HepG2 (cell line): ENCODE measurements at regions not wholly inside any gene's neighbourhood (a gene's known extent, or its start where the extent isn't known, plus 50 kb on each side); places are given as distances from the start of the nearest gene placed in this dataset.

ENCODE experiments used
- ATAC-seq: fragments of 200-7000 bp; cut with Tn5 transposase; 3 replicates; pipeline ENCODE4 v1.9.1; 2020; ENCODE audit warnings: mild to moderate bottlenecking, moderate library complexity
- BruUV-seq: library from RNA; stranded (reverse); fragments of 400-500 nt; replicated peaks from 2 replicates; lab custom pipeline; 2021; lab: Mats Ljungman, UMichigan
- CTCF ChIA-PET: fragments of 300-600 bp; formaldehyde crosslinking; extraction: SDS; loops from one replicate; lab custom pipeline; 2021; ENCODE audit warnings: low total read pairs, inconsistent platforms, low intra/inter-chr PET ratio; lab: Yijun Ruan, JAX
- POLR2A ChIA-PET: fragments of 350-600 bp; sonication (Branson Sonifier 250); formaldehyde crosslinking; loops from one replicate; lab custom pipeline; 2020; ENCODE audit warnings: antibody characterized with exemption, inconsistent platforms; lab: Yijun Ruan, JAX
- DNase-seq: peaks from one replicate; pipeline ENCODE4 v3.0.0-alpha.2; 2015; ENCODE audit warnings: low spot score
- FAIRE-seq: peaks from 3 replicates; lab custom pipeline; 2011; peaks lifted over from hg19 to GRCh38; lab: Jason Lieb, UNC
- H2AFZ ChIP-seq: one replicate; pipeline ENCODE4 v1.6.1; 2011; ENCODE audit warnings: low read length, inconsistent platforms
- H3K27ac ChIP-seq: fragments of 300-600 bp; 3 replicates; pipeline ENCODE4 v1.8.0; 2011; ENCODE audit warnings: mixed run types, mild to moderate bottlenecking, mixed read lengths, low read length, inconsistent platforms; ENCODE audit not compliant: insufficient read depth; ENCODE audit errors: extremely low read length
- H3K27me3 ChIP-seq, 2 experiments: fragments of 200-600 bp in 1 of 2; 2 replicates in 1 of 2; 3 replicates in 1 of 2; pipeline versions ENCODE4 v1.6.0 to v1.8.0; 2011; ENCODE audit warnings: low read length in 2 of 2, mild to moderate bottlenecking in 2 of 2, moderate library complexity in 2 of 2, inconsistent platforms in 1 of 2; ENCODE audit not compliant: insufficient read depth in 2 of 2, control insufficient read depth in 1 of 2
- H3K36me3 ChIP-seq, 2 experiments: fragments of 200-600 bp in 1 of 2; replicated peaks in 1 of 2; 2 replicates in 1 of 2; 3 replicates in 1 of 2; pipeline versions ENCODE4 v1.5.1 to v1.8.0; 2011; ENCODE audit warnings: low read length in 2 of 2, inconsistent platforms in 1 of 2; ENCODE audit not compliant: insufficient read depth in 2 of 2, control insufficient read depth in 1 of 2
- H3K4me1 ChIP-seq: 2 replicates; pipeline ENCODE4 v1.5.1; 2012; ENCODE audit warnings: low read length, inconsistent platforms; ENCODE audit not compliant: insufficient read depth
- H3K4me2 ChIP-seq: 2 replicates; pipeline ENCODE4 v1.6.0; 2011; ENCODE audit warnings: low read depth, low read length, inconsistent platforms
- H3K4me3 ChIP-seq, 3 experiments: fragments of 200-600 bp in 1 of 3; sonication (generic), shearing (Covaris generic) in 1 of 3; replicated peaks in 1 of 3; 2 replicates each; pipeline ENCODE4 v1.5.1; 2011 to 2016; ENCODE audit warnings: low read length in 3 of 3, inconsistent platforms in 2 of 3, low read depth in 2 of 3, mild to moderate bottlenecking in 2 of 3, control low read depth in 1 of 3, mixed read lengths in 1 of 3; ENCODE audit not compliant: insufficient read depth in 1 of 3
- H3K79me2 ChIP-seq: one replicate; pipeline ENCODE4 v1.6.1; 2011; ENCODE audit warnings: low read length, inconsistent platforms; ENCODE audit not compliant: insufficient read depth
- H3K9ac ChIP-seq: 2 replicates; pipeline ENCODE4 v1.6.0; 2011; ENCODE audit warnings: mild to moderate bottlenecking, low read depth, low read length, inconsistent platforms; ENCODE audit not compliant: insufficient read depth
- H3K9me3 ChIP-seq: 2 replicates; pipeline ENCODE4 v1.5.1; 2012; ENCODE audit warnings: mild to moderate bottlenecking, low read length
- H4K20me1 ChIP-seq: 2 replicates; pipeline ENCODE4 v1.6.0; 2011; ENCODE audit warnings: inconsistent platforms, mild to moderate bottlenecking, low read length, moderate library complexity; ENCODE audit not compliant: insufficient read depth
- ADNP ChIP-seq: sonication (generic); formaldehyde crosslinking; IDR thresholded peaks from 2 replicates; pipeline ENCODE4 v1.4.0; 2020; ENCODE audit warnings: missing genetic modification reagents
- GABPB1 ChIP-seq: IDR thresholded peaks from 2 replicates; pipeline ENCODE4 v1.6.1; 2016; ENCODE audit warnings: mild to moderate bottlenecking, missing genetic modification reagents, moderate library complexity, missing compliant biosample characterization
- GTF3A ChIP-seq: sonication (generic); formaldehyde crosslinking; conservative IDR thresholded peaks from 2 replicates; pipeline ENCODE4 v1.4.0; 2020; ENCODE audit warnings: mild to moderate bottlenecking, missing genetic modification reagents
- JARID2 ChIP-seq: sonication (generic); formaldehyde crosslinking; IDR thresholded peaks from 2 replicates; pipeline ENCODE4 v1.8.1; 2023; ENCODE audit warnings: missing genetic modification reagents, inconsistent platforms; ENCODE audit not compliant: insufficient replicate concordance
- JDP2 ChIP-seq: sonication (generic); formaldehyde crosslinking; IDR thresholded peaks from 2 replicates; pipeline ENCODE4 v1.8.1; 2022; ENCODE audit warnings: missing genetic modification reagents, borderline replicate concordance
- KAT7 ChIP-seq: IDR thresholded peaks from 2 replicates; pipeline ENCODE4 v1.6.1; 2018; ENCODE audit warnings: borderline replicate concordance, missing compliant biosample characterization
- MATR3 ChIP-seq: sonication (generic); formaldehyde crosslinking; IDR thresholded peaks from 2 replicates; pipeline ENCODE4 v1.4.0; 2020; ENCODE audit warnings: missing genetic modification reagents
- NFRKB ChIP-seq: fragments of 450-650 bp; IDR thresholded peaks from 2 replicates; pipeline ENCODE4 v1.6.1; 2017
- PHF21A ChIP-seq: sonication (generic); formaldehyde crosslinking; IDR thresholded peaks from 2 replicates; pipeline ENCODE4 v1.5.0; 2020; ENCODE audit warnings: mild to moderate bottlenecking, missing genetic modification reagents
- SALL1 ChIP-seq: sonication (generic); formaldehyde crosslinking; IDR thresholded peaks from 2 replicates; pipeline ENCODE4 v1.8.0; 2022; ENCODE audit warnings: mild to moderate bottlenecking, missing genetic modification reagents
- ZFX ChIP-seq: sonication (generic); formaldehyde crosslinking; IDR thresholded peaks from 2 replicates; pipeline ENCODE4 v1.4.0; 2020; ENCODE audit warnings: mild to moderate bottlenecking, low read depth, missing genetic modification reagents, moderate library complexity
- ZMAT3 ChIP-seq: sonication (generic); formaldehyde crosslinking; conservative IDR thresholded peaks from 2 replicates; pipeline ENCODE4 v1.7.0; 2021; ENCODE audit warnings: missing genetic modification reagents
- ZNF160 ChIP-seq: sonication (generic); formaldehyde crosslinking; IDR thresholded peaks from 2 replicates; pipeline ENCODE4 v1.8.0; 2022; ENCODE audit warnings: mild to moderate bottlenecking, inconsistent platforms, missing genetic modification reagents
- ZNF17 ChIP-seq: sonication (generic); formaldehyde crosslinking; IDR thresholded peaks from 2 replicates; pipeline ENCODE4 v1.5.0; 2020; ENCODE audit warnings: mild to moderate bottlenecking, missing genetic modification reagents
- ZNF543 ChIP-seq: sonication (generic); formaldehyde crosslinking; IDR thresholded peaks from 2 replicates; pipeline ENCODE4 v1.4.0; 2020; ENCODE audit warnings: mild to moderate bottlenecking, missing genetic modification reagents
- ZNF550 ChIP-seq: sonication (generic); formaldehyde crosslinking; IDR thresholded peaks from 2 replicates; pipeline ENCODE4 v1.4.0; 2020; ENCODE audit warnings: mild to moderate bottlenecking, missing genetic modification reagents, borderline replicate concordance
- ZNF660 ChIP-seq: sonication (generic); formaldehyde crosslinking; IDR thresholded peaks from 2 replicates; pipeline ENCODE4 v1.5.1; 2020; ENCODE audit warnings: mild to moderate bottlenecking, low read depth, missing genetic modification reagents, borderline replicate concordance
- ZNF761 ChIP-seq: sonication (generic); formaldehyde crosslinking; conservative IDR thresholded peaks from 2 replicates; pipeline ENCODE4 v1.4.0; 2020; ENCODE audit warnings: mild to moderate bottlenecking, missing genetic modification reagents
- ZSCAN9 ChIP-seq: IDR thresholded peaks from 2 replicates; pipeline ENCODE4 v1.6.1; 2016; ENCODE audit warnings: borderline replicate concordance
- WGBS: methylation state at CpG from one replicate; pipeline ENCODE4 v1.1.6; 2017; ENCODE audit warnings: low lambda C conversion rate; 5-methylcytosine and 5-hydroxymethylcytosine counted together
- in situ Hi-C: cut with HindIII; loops from 2 replicates; pipeline ENCODE4 v1.10.0; 2017; ENCODE audit warnings: low pct_unique_long_range_greater_than_20kb; ENCODE audit not compliant: extremely low pct_ligation_motif_present
- intact Hi-C: fragments of 100-400 bp; cut with micrococcal nuclease; formaldehyde crosslinking; loops from one replicate; pipeline ENCODE4 v1.10.0; 2022; ENCODE audit not compliant: unreplicated experiment
- TF ChIP-seq, protein P1 (sequence below): sonication (generic); formaldehyde crosslinking; IDR thresholded peaks from 2 replicates; pipeline ENCODE4 v1.4.0; 2020; ENCODE audit warnings: missing genetic modification reagents, borderline replicate concordance

DNA sequence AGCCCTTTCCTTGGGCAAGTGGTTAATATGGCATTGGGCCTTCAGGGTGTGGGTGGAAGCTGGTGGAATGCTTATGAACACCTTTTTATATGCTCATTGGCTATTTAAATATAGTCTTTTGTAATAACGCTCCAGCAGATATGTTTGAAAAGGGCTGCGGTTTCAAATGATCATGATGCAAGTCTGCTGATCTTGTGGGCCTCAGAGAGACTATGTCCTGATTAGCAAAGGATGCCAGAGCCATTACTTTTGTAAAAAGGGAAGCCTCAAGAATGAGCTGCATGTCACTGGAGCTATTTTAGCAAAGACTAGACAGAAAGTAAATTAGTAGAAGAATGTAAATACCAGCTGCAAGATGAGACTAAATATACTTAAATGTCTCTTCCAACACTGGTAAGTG lies 200.5 kb downstream of the GXYLT1 start:
- DNase-seq, result no peak
- peaks cover 23% of the 10 kb centered on the region for H3K9me3 ChIP-seq
- H4K20me1 ChIP-seq, result no peaks in the 10 kb centered on the region
- ATAC-seq, result no peak
- H3K9ac ChIP-seq, result no peak overlapping the region
- H2AFZ ChIP-seq, result no peak overlapping the region
- H3K4me2 ChIP-seq, result no peak overlapping the region
- intact Hi-C loops (no loop called here), in situ Hi-C loops (no loop called here)
- H3K36me3 ChIP-seq, result no peaks in the 10 kb centered on the region; a peak in 1 of 5 replicates
- H3K27me3 ChIP-seq, result no peaks in the 10 kb centered on the region
- no TSS peak for BruUV-seq
- TF ChIP-seq SALL1 (CRISPR knock-in tag) (no peak), ZNF543 (no peak), KAT7 (no peak), ZNF761 (CRISPR knock-in tag) (no peak), GABPB1 (CRISPR knock-in tag) (no peak), ADNP (CRISPR knock-in tag) (no peak), ZSCAN9 (CRISPR knock-in tag) (no peak), GTF3A (no peak), ZNF550 (CRISPR knock-in tag) (no peak), ZNF660 (no peak), JDP2 (CRISPR knock-in tag) (no peak), MATR3 (CRISPR knock-in tag) (no peak), ZMAT3 (CRISPR knock-in tag) (no peak), ZFX (CRISPR knock-in tag) (no peak), NFRKB (no peak), PHF21A (CRISPR knock-in tag) (no peak), JARID2 (no peak), ZNF17 (CRISPR knock-in tag) (no peak), ZNF160 (no peak)
- TF ChIP-seq, protein P1, sequence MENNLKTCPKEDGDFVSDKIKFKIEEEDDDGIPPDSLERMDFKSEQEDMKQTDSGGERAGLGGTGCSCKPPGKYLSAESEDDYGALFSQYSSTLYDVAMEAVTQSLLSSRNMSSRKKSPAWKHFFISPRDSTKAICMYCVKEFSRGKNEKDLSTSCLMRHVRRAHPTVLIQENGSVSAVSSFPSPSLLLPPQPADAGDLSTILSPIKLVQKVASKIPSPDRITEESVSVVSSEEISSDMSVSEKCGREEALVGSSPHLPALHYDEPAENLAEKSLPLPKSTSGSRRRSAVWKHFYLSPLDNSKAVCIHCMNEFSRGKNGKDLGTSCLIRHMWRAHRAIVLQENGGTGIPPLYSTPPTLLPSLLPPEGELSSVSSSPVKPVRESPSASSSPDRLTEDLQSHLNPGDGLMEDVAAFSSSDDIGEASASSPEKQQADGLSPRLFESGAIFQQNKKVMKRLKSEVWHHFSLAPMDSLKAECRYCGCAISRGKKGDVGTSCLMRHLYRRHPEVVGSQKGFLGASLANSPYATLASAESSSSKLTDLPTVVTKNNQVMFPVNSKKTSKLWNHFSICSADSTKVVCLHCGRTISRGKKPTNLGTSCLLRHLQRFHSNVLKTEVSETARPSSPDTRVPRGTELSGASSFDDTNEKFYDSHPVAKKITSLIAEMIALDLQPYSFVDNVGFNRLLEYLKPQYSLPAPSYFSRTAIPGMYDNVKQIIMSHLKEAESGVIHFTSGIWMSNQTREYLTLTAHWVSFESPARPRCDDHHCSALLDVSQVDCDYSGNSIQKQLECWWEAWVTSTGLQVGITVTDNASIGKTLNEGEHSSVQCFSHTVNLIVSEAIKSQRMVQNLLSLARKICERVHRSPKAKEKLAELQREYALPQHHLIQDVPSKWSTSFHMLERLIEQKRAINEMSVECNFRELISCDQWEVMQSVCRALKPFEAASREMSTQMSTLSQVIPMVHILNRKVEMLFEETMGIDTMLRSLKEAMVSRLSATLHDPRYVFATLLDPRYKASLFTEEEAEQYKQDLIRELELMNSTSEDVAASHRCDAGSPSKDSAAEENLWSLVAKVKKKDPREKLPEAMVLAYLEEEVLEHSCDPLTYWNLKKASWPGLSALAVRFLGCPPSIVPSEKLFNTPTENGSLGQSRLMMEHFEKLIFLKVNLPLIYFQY, result no peak
- FAIRE-seq, result no peak
- H3K4me3 ChIP-seq, result no peak overlapping the region
- H3K4me1 ChIP-seq, result no peaks in the 10 kb centered on the region
- ChIA-PET CTCF (no interaction called here), POLR2A (no interaction called here)
- H3K27ac ChIP-seq, result no peak overlapping the region
- 35% methylated on average over 2 of the region's 2 CpGs for WGBS
- H3K79me2 ChIP-seq, result no peaks in the 10 kb centered on the region
